Amygdala (tissue), 56 donors: ENCODE measurements at regions not wholly inside any gene's neighbourhood (a gene's known extent, or its start where the extent isn't known, plus 50 kb on each side); places are given as distances from the start of the nearest gene placed in this dataset.
"Not testable (repeated sequence)": the region's sequence is repeated elsewhere in the genome, so short reads cannot be mapped to it uniquely, and the experiment has no call there.

Experiments used
- DNase-seq, 56 donors: peaks; one replicate each; lab custom pipeline; 2025; lab: John Stamatoyannopoulos, UW

GRCh38 chr13:100789025-100789424, 114.4 kb upstream of the TMTC4 start:
- no peak for DNase-seq

- DNase-seq: no peak
These were observed 113.9 kb upstream of the TMTC4 start for GRCh38 chr13:100788540-100788939.

- DNase-seq: no peak
These were observed 113.3 kb upstream of the TMTC4 start for GRCh38 chr13:100787899-100788298.

DNA sequence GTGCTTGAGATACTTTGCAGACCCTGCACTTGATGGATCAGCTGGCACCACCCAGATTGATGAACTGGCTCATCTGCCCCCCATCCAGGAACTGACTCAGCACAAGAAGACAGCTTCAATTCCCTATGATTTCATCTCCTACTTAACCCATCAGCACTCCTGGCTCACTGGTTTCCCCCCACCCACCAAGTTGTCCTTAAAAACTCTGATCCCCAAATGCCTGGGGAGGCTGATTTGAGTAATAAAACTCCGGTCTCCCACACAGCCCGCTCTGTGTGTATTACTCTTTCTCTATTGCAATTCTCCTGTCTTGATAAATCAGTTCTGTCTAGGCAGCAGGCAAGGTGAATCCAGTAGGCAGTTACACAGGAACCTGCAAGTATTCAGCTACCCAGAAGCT, 102.1 kb upstream of the TMTC4 start:
- not testable (repeated sequence) for DNase-seq

DNA sequence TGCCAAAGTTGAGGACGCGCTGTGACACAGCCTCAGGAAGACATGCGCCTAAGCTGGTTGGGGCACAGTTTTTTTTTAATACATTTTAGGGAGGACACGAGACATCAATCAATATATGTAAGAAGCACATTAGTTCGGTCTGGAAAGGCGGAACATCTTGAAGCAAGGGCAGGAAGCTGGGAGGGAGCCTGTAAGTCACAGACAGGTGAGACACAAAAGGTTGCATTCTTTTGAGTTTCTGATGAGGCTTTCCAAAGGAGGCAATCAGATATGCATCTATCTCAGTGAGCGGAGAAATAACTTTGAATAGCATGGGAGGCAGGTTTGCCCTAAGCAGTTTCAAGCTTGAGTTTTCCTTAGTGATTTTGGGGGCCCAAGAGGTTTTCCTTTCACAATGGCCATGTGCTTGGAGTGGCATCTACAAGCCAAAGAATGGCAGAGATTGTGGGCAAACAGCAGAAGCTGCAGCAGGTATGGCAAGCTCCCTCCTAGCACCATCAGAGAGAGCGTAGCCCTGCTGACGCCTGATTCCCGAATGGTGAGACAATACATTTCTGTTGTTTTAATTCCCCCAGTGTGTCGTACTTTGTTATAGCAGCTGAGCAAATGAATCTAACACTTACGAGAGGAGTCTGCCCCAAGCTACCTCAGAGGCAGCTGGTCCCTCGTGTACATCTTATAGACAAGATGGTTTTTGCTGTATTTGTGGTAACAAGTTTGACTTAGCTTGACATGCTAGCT, 99.5 kb upstream of the TMTC4 start:
- DNase-seq: no peak

GRCh38 chr13:100773429-100773828, 98.8 kb upstream of the TMTC4 start:
- no peak for DNase-seq

GRCh38 chr13:100767192-100767591, 92.6 kb upstream of the TMTC4 start:
- DNase-seq: no peak

DNA sequence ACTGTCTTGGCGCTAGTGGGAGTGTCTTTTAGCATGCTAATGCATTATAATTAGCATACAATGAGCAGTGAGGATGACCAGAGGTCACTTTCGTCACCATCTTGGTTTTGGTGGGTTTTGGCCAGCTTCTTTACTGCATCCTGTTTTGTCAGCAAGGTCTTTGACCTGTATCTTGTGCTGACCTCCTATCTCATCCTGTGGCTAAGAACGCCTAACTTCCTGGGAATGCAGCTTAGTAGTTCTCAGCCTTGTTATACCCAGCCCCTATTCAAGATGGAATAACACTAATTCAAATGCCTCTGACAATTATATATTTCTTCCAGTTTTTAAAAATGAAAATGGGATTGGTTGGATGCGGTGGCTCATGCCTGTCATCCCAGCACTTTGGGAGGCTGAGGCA, 92.0 kb upstream of the TMTC4 start:
- not testable (repeated sequence) for DNase-seq

DNA sequence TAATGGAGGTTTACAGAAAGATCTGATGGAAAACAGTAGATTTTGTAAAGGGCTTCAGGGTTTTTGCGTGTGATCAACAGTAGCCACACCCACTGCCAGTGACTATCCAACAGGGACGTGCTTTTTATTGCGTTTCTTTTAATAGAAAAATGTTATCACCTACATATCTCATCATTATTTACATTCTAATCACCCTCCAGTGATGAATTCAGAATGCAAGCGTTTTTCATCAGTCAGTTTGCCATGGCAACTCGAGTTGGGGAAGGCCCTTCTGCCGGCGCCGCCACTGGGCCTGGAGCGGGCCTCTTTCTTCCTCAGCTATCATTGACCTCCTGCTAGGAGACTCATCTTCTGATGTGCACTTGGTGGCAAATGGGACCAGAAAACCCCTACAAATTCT, 90.3 kb upstream of the TMTC4 start:
- no peak for DNase-seq

DNA sequence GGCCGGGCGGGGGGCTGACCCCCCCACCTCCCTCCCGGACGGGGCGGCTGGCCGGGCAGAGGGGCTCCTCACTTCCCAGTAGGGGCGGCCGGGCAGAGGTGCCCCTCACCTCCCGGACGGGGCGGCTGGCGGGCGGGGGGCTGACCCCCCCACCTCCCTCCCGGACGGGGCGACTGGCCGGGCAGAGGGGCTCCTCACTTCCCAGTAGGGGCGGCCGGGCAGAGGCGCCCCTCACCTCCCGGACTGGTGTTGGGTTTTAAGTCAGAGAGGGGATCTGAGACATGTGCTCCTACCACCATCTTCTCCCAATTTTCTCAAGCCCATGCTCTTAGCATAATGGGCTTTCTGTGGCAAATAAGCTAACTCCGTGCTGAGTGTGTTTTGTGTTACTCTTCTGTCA, 87.5 kb upstream of the TMTC4 start:
- not testable (repeated sequence) for DNase-seq

DNA sequence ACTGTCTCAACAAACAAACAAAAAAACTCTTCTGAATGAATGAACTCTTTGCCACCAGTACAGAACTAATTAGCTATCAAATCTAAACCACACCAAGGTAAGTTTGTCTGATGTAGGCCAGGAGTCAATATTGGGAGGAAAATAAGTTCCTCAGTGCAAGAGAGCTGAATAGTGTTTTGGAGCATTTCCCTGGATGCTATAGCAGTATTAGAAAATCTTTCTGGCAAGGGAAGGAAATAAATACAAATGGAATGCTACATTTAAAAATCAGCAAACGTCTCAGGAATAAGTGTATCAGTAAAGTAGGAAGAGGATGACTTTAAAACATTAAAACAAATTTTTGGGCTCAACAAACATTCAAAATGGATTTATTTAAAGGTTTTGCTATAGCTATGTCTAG, 81.3 kb upstream of the TMTC4 start:
- DNase-seq: no peak

- DNase-seq: no peak
These were observed 79.9 kb upstream of the TMTC4 start for GRCh38 chr13:100754459-100754858.

DNA sequence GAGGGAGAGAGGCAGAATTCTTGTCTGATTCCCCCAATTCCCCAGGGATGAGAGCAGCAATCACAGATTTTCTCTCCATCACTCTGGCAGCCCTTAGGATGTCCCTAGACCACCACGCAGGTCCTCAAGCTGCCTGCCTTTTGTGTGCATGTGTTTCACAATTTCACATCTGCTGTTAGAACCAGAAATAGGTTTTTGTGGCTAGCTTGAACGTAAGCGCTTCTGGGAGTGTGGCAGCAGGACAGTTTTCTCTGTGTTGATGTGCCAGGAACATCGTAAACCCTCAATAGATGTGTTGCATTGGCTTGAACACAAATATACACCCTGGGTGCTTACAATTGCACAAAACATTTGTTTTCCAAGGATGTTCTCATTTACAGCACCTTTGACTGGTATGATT, 78.8 kb upstream of the TMTC4 start:
- DNase-seq: no peak

DNA sequence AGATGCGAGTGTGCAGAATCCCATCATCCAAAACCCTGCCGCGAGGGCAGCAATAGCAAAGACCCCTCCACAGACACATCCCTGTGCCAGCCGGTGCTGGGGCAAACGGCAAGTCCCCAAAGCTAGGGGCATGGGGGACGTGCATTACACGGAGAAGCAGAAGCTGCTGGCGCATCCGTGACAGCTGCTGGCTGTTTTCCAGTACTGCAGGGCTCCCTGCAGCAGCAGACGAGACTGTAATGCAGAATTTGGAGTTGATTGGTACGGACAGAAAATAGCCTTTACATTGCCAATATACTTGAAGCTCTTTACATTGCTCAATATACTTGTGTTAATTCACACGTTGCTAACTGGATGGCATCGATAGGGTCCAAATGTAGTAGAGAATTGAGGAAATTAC, 77.2 kb upstream of the TMTC4 start:
- peak in 24 of 56 donors; percentile 3 to 50 (median 12) for DNase-seq

GRCh38 chr13:100746953-100747683, 72.5 kb upstream of the TMTC4 start:
- DNase-seq: no peak

GRCh38 chr13:100738176-100738855, 63.7 kb upstream of the TMTC4 start:
- DNase-seq: no peak

DNA sequence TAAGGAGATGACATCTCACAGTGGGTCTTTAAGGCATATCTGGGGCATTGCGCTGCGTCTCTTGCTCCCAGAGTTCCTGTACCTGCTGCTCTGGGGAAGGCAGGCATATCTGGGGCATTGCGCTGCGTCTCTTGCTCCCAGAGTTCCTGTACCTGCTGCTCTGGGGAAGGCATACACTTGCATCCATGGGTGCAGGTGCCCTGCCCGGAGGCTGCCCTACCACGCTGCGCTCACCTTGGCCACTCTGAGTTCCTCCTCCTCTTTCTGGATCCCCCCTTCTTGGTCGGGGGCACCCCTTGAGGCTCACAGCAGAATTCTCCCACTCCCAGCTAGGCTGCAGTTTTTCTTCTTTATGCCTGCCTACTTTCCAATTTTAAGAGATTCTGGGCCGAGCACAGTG, 60.9 kb upstream of the TMTC4 start:
- DNase-seq: no peak

GRCh38 chr13:100734194-100734720, 59.7 kb upstream of the TMTC4 start:
- DNase-seq: no peak

DNA sequence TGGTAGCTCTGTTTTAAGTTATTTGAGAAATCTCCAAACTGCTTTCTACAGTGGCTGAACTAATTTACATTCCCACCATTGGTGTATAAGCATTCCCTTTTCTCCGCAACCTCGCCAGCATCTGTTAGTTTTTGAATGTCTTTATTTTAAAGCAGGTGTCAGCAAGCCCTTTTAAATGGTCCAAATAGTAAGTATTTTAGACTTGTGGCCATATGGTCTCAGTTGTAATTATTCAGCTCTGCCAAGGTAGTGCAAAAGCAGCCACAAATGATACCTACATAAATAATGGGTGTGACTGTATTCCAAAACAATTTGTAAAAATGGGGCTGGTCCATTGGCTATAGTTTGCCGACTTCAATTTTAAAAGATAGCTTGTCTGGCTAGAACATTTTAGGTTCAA, 58.7 kb upstream of the TMTC4 start:
- DNase-seq: no peak

GRCh38 chr13:100728201-100728600, 53.6 kb upstream of the TMTC4 start:
- no peak for DNase-seq

GRCh38 chr13:100725472-100725871, 50.9 kb upstream of the TMTC4 start:
- DNase-seq: no peak
